Tibial nerve (tissue), 4 donors: ENCODE measurements at regions not wholly inside any gene's neighbourhood (a gene's known extent, or its start where the extent isn't known, plus 50 kb on each side); places are given as distances from the start of the nearest gene placed in this dataset.

Experiments used
- DNase-seq, 2 donors: peaks; one replicate each; pipeline ENCODE4 v3.0.0-alpha.2; 2019; ENCODE audit warnings: low spot score in 2 of 2
- H3K27ac ChIP-seq, 4 donors: fragments of 200-600 bp; sonication (generic) in 3 of 4; one replicate each; pipeline ENCODE4 v1.5.1; 2017 to 2019; ENCODE audit warnings: mild to moderate bottlenecking in 1 of 4
- H3K27me3 ChIP-seq, 2 donors: fragments of 200-600 bp; sonication (generic) in 1 of 2; one replicate each; pipeline versions ENCODE4 v1.5.1 to v1.6.0; 2017 to 2019
- H3K36me3 ChIP-seq, 3 donors: fragments of 200-600 bp; sonication (generic); one replicate each; pipeline ENCODE4 v1.5.1; 2018 to 2019
- H3K4me1 ChIP-seq, 4 donors: fragments of 200-600 bp; sonication (generic) in 3 of 4; one replicate each; pipeline ENCODE4 v1.5.1; 2017 to 2019
- H3K4me3 ChIP-seq, 4 donors: fragments of 200-600 bp; sonication (generic) in 3 of 4; one replicate each; pipeline ENCODE4 v1.5.1; 2017 to 2019; ENCODE audit warnings: mild to moderate bottlenecking in 1 of 4, moderate library complexity in 1 of 4
- H3K9me3 ChIP-seq, 4 donors: fragments of 200-600 bp; sonication (generic) in 3 of 4; one replicate each; pipeline ENCODE4 v1.5.1; 2017 to 2019
- CTCF ChIP-seq, 5 experiments: fragments of 200-600 bp in 3 of 5; fragments of 450-650 bp in 2 of 5; sonication (generic) in 3 of 5; IDR thresholded peaks; one replicate each; pipeline ENCODE4 v1.5.1; 2016 to 2019; ENCODE audit warnings: antibody characterized with exemption in 5 of 5, mild to moderate bottlenecking in 3 of 5, moderate library complexity in 2 of 5
- EP300 ChIP-seq, 2 donors: sonication (generic); formaldehyde crosslinking; IDR thresholded peaks; one replicate each; pipeline ENCODE4 v1.6.1; 2017; ENCODE audit warnings: antibody characterized with exemption in 2 of 2, mild to moderate bottlenecking in 1 of 2
- POLR2A ChIP-seq, 2 donors: fragments of 450-650 bp; IDR thresholded peaks; one replicate each; pipeline ENCODE4 v1.6.1; 2017; ENCODE audit warnings: antibody characterized with exemption in 2 of 2, mild to moderate bottlenecking in 2 of 2, moderate library complexity in 2 of 2
- WGBS, 2 donors: methylation state at CpG; one replicate each; pipeline ENCODE4 v1.1.5; 2018; 5-methylcytosine and 5-hydroxymethylcytosine counted together

DNA sequence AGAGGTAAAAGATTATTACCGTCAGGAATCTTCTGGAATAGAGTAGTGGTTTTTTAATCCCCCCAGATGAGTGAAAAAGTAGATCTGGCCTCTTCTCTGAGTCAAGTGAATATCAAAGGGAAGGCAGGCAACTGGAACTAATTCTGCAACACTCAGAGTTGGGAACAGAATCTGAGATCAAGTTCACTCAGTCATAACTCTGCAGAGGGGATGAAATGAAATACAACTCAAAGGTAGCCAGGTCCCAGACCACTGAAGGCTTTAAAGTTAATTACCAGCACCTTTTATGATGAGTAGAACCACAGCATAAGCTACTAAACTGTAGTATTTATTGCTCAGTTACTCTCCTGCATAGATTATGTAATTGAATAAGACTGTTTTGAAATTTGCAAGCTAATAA, 455.6 kb upstream of the AKR1E2 start:
- 69 to 77% methylated on average over 1 of the region's 1 CpG for WGBS, 2 donors
- Histone ChIP-seq H3K27me3 (no peaks in the 10 kb centered on the region), H3K36me3 (no peaks in the 10 kb centered on the region), H3K9me3 (no peaks in the 10 kb centered on the region), H3K4me1 (peaks cover 0 to 12% (median 0%) of the 10 kb centered on the region in 4 donors), H3K27ac (no peak overlapping the region), H3K4me3 (no peak overlapping the region)
- TF ChIP-seq POLR2A (IDR thresholded peaks at IDR 0.05) (no peak), CTCF (IDR thresholded peaks at IDR 0.05) (no peak), EP300 (IDR thresholded peaks at IDR 0.05) (no peak)
- no peak for DNase-seq

DNA sequence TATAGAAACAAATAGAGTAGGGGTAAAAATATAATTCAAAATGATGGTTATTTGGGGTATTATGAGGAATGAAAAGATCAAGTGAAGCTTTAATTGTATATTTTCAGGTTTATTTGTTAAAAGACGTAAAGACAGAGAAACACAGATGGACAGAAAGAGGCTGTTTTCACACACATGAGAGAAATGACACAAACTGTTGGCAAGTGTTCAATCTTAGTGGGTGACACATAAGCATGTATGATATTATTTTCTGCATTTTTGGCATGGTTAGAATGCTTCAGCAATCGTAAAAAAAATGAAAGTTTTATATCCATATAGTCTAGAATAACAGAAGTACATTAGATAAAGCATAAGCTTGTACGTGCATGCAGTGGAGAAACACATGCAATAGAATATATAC, 464.4 kb upstream of the AKR1E2 start:
- no peak for DNase-seq
- WGBS, 2 donors, result 57 to 61% methylated on average over 3 of the region's 3 CpGs
- no peaks in the 10 kb centered on the region for H3K36me3 ChIP-seq

GRCh38 chr10:4359003-4359402, 467.0 kb upstream of the AKR1E2 start:
- no peaks in the 10 kb centered on the region for H3K27me3 ChIP-seq
- no peak for DNase-seq
- no peaks in the 10 kb centered on the region for H3K9me3 ChIP-seq
- no peak overlapping the region for H3K4me3 ChIP-seq
- H3K4me1 ChIP-seq, result peaks cover 0 to 3% (median 0%) of the 10 kb centered on the region in 4 donors
- TF ChIP-seq EP300 (IDR thresholded peaks at IDR 0.05) (no peak), CTCF (IDR thresholded peaks at IDR 0.05) (no peak), POLR2A (IDR thresholded peaks at IDR 0.05) (no peak)
- no peak overlapping the region for H3K27ac ChIP-seq
- no peaks in the 10 kb centered on the region for H3K36me3 ChIP-seq
- 70 to 78% methylated on average over 5 of the region's 5 CpGs for WGBS, 2 donors

More for the DNA sequence above, 464.4 kb upstream of the AKR1E2 start:
- Histone ChIP-seq H3K27me3 (no peaks in the 10 kb centered on the region), H3K4me3 (no peak overlapping the region), H3K27ac (no peak overlapping the region), H3K9me3 (no peaks in the 10 kb centered on the region), H3K4me1 (no peaks in the 10 kb centered on the region)
- TF ChIP-seq POLR2A (IDR thresholded peaks at IDR 0.05), result no peak
- TF ChIP-seq EP300 (IDR thresholded peaks at IDR 0.05), result no peak
- TF ChIP-seq CTCF (IDR thresholded peaks at IDR 0.05), result no peak

GRCh38 chr10:4357911-4358310, 468.1 kb upstream of the AKR1E2 start:
- H3K36me3 ChIP-seq, result no peaks in the 10 kb centered on the region
- H3K27me3 ChIP-seq, result no peaks in the 10 kb centered on the region
- H3K4me3 ChIP-seq, result no peak overlapping the region
- TF ChIP-seq POLR2A (IDR thresholded peaks at IDR 0.05), result no peak
- no peak for TF ChIP-seq CTCF (IDR thresholded peaks at IDR 0.05)
- no peak for TF ChIP-seq EP300 (IDR thresholded peaks at IDR 0.05)
- no peak overlapping the region for H3K27ac ChIP-seq
- H3K9me3 ChIP-seq, result no peaks in the 10 kb centered on the region
- no peak for DNase-seq
- peaks cover 0 to 14% (median 1%) of the 10 kb centered on the region in 4 donors for H3K4me1 ChIP-seq

- no peak for DNase-seq
- TF ChIP-seq EP300 (IDR thresholded peaks at IDR 0.05) (no peak), CTCF (IDR thresholded peaks at IDR 0.05) (no peak), POLR2A (IDR thresholded peaks at IDR 0.05) (no peak)
- WGBS, 2 donors, result 85 to 91% methylated on average over 1 of the region's 1 CpG
- H3K36me3 ChIP-seq, result no peaks in the 10 kb centered on the region
- H3K9me3 ChIP-seq, result no peaks in the 10 kb centered on the region
- H3K27me3 ChIP-seq, result no peaks in the 10 kb centered on the region
- H3K27ac ChIP-seq, result no peak overlapping the region
- peaks cover 0 to 17% (median 1%) of the 10 kb centered on the region in 4 donors for H3K4me1 ChIP-seq
- H3K4me3 ChIP-seq, result no peak overlapping the region
These were observed 470.7 kb upstream of the AKR1E2 start for GRCh38 chr10:4355350-4355749.
